Neuronal stem cell (in vitro differentiated cells): ENCODE measurements at regions not wholly inside any gene's neighbourhood (a gene's known extent, or its start where the extent isn't known, plus 50 kb on each side); places are given as distances from the start of the nearest gene placed in this dataset.
"Not testable (repeated sequence)": the region's sequence is repeated elsewhere in the genome, so short reads cannot be mapped to it uniquely, and the experiment has no call there.

Source experiments
- DNase-seq: peaks from one replicate; pipeline ENCODE4 v3.0.0-alpha.2; 2013; ENCODE audit warnings: low spot score
- H2AFZ ChIP-seq: one replicate; pipeline ENCODE4 v1.6.1; 2013; ENCODE audit warnings: mild to moderate bottlenecking, low read length, inconsistent platforms
- H2AK5ac ChIP-seq: 2 replicates; pipeline ENCODE4 v1.6.1; 2013; ENCODE audit warnings: low read depth, mild to moderate bottlenecking, inconsistent platforms, low read length, moderate library complexity, mixed read lengths
- H2BK120ac ChIP-seq: 2 replicates; pipeline ENCODE4 v1.6.1; 2013; ENCODE audit warnings: low read depth, mild to moderate bottlenecking, inconsistent platforms, low read length, moderate library complexity, mixed read lengths
- H2BK12ac ChIP-seq: one replicate; pipeline ENCODE4 v1.6.1; 2013; ENCODE audit warnings: low read length, inconsistent platforms
- H2BK15ac ChIP-seq: 2 replicates; pipeline ENCODE4 v1.6.1; 2013; ENCODE audit warnings: mild to moderate bottlenecking, low read length, inconsistent platforms, mixed read lengths
- H2BK5ac ChIP-seq: one replicate; pipeline ENCODE4 v1.6.1; 2013; ENCODE audit warnings: inconsistent platforms, mild to moderate bottlenecking, low read length, moderate library complexity
- H3K14ac ChIP-seq: one replicate; pipeline ENCODE4 v1.6.1; 2013; ENCODE audit warnings: low read length, inconsistent platforms
- H3K18ac ChIP-seq: 2 replicates; pipeline ENCODE4 v1.6.1; 2013; ENCODE audit warnings: low read length, inconsistent platforms
- H3K23ac ChIP-seq: 2 replicates; pipeline ENCODE4 v1.6.1; 2013; ENCODE audit warnings: low read depth, mild to moderate bottlenecking, mixed read lengths, low read length, inconsistent platforms; ENCODE audit not compliant: poor library complexity
- H3K27ac ChIP-seq: replicated peaks from 3 replicates; pipeline ENCODE4 v1.5.1; 2013; ENCODE audit warnings: low read length, inconsistent platforms
- H3K27me3 ChIP-seq, 3 experiments: 2 replicates each; pipeline ENCODE4 v1.6.1; 2013; ENCODE audit warnings: low read length in 3 of 3, mild to moderate bottlenecking in 2 of 3, inconsistent platforms in 1 of 3, low read depth in 1 of 3, mixed read lengths in 1 of 3, moderate library complexity in 1 of 3; ENCODE audit not compliant: control insufficient read depth in 3 of 3, insufficient read depth in 3 of 3
- H3K36me3 ChIP-seq, 2 donors: replicated peaks in 1 of 2; 2 replicates each; pipeline ENCODE4 v1.6.1; 2013; ENCODE audit warnings: low read length in 2 of 2; ENCODE audit not compliant: control insufficient read depth in 2 of 2, insufficient read depth in 2 of 2
- H3K4ac ChIP-seq: 2 replicates; pipeline ENCODE4 v1.6.1; 2013; ENCODE audit warnings: inconsistent platforms, mild to moderate bottlenecking, low read length, moderate library complexity
- H3K4me1 ChIP-seq, 2 donors: 1 replicate in 1 of 2; 2 replicates in 1 of 2; pipeline ENCODE4 v1.6.1; 2013; ENCODE audit warnings: low read length in 2 of 2, low read depth in 1 of 2; ENCODE audit not compliant: control insufficient read depth in 2 of 2, insufficient read depth in 1 of 2
- H3K4me2 ChIP-seq: one replicate; pipeline ENCODE4 v1.6.1; 2013; ENCODE audit warnings: mild to moderate bottlenecking, low read length, inconsistent platforms; ENCODE audit not compliant: insufficient read depth, poor library complexity, severe bottlenecking
- H3K4me3 ChIP-seq, 2 donors: 2 replicates each; pipeline ENCODE4 v1.5.1; 2013; ENCODE audit warnings: low read length in 2 of 2, mild to moderate bottlenecking in 2 of 2, inconsistent platforms in 1 of 2, moderate library complexity in 1 of 2
- H3K79me1 ChIP-seq: one replicate; pipeline ENCODE4 v1.6.1; 2013; ENCODE audit warnings: low read depth, mild to moderate bottlenecking, inconsistent platforms, low read length, moderate library complexity
- H3K9ac ChIP-seq: one replicate; pipeline ENCODE4 v1.6.1; 2013; ENCODE audit warnings: mild to moderate bottlenecking, low read depth, low read length, inconsistent platforms; ENCODE audit not compliant: poor library complexity
- H3K9me3 ChIP-seq, 2 donors: replicated peaks in 1 of 2; 2 replicates each; pipeline versions ENCODE3 to v1.6.1; 2013; ENCODE audit warnings: low read length in 2 of 2, mild to moderate bottlenecking in 2 of 2, inconsistent platforms in 1 of 2, low read depth in 1 of 2, mixed read lengths in 1 of 2, moderate library complexity in 1 of 2; ENCODE audit not compliant: control insufficient read depth in 2 of 2, insufficient read depth in 1 of 2
- H4K8ac ChIP-seq: one replicate; pipeline ENCODE4 v1.6.1; 2013; ENCODE audit warnings: low read depth, mild to moderate bottlenecking, inconsistent platforms, low read length, moderate library complexity
- H4K91ac ChIP-seq: one replicate; pipeline ENCODE4 v1.6.1; 2013; ENCODE audit warnings: low read length, low read depth, mild to moderate bottlenecking, inconsistent platforms; ENCODE audit not compliant: poor library complexity
- WGBS, 2 donors: extraction: QIAGEN DNeasy Blood & Tissue Kit; methylation state at CpG; one replicate each; pipeline ENCODE4 v1.1.7; 2013; ENCODE audit warnings: missing lambda C conversion rate in 2 of 2, mixed read lengths in 1 of 2; ENCODE audit not compliant: insufficient read length in 2 of 2, insufficient replicate concordance in 1 of 2; ENCODE audit errors: extremely low coverage in 2 of 2; 5-methylcytosine and 5-hydroxymethylcytosine counted together

DNA sequence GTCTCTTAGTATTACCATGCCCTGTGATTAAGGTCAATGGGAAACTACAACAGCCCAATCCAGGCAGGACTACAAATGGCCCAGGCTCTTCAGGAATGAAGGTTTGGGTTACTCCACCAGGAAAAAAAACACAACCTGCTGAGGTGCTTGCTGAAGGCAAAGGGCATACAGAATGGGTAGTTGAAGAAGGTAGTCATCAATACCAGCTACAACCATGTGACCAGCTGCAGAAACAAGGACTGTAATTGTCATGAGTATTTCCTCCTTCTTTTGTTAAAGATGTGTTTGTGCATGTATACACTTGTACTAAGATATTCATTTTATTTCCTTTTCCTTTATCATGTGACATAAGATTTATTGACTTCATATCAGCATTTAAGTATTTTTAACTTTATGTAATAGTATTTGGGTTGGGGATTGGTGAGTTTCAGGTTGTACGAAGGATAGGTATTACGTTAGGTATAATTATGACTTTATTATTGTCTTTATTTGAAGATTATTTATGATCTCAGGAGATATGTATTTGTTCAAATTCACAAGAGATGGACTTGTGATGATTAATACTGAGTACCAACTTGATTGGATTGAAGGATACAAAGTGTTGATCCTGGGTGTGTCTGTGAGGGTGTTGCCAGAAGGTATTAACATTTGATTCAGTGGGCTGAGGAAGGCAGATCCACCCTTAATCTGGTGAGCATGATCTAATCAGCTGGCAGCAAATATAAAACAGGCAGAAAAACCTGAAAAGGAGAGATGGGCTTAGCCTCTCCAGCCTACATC, 256.0 kb upstream of the ATXN7L3B start:
- not testable (repeated sequence) for H3K36me3 ChIP-seq, H4K8ac ChIP-seq, H2BK120ac ChIP-seq, H3K4ac ChIP-seq, H3K9ac ChIP-seq, H3K4me2 ChIP-seq, H3K4me3 ChIP-seq, H3K4me1 ChIP-seq, H2BK5ac ChIP-seq, H2BK12ac ChIP-seq, H3K23ac ChIP-seq, H2AK5ac ChIP-seq, H3K79me1 ChIP-seq, DNase-seq, H3K14ac ChIP-seq, H4K91ac ChIP-seq, H3K27ac ChIP-seq, H3K18ac ChIP-seq, H3K27me3 ChIP-seq, H3K9me3 ChIP-seq, H2BK15ac ChIP-seq, H2AFZ ChIP-seq
- WGBS, 2 donors: 100% methylated on average over 2 of the region's 2 CpGs

- Histone ChIP-seq H4K91ac (no peak overlapping the region), H2BK5ac (no peak overlapping the region), H3K18ac (no peak overlapping the region), H3K14ac (no peak overlapping the region), H2BK120ac (no peak overlapping the region), H3K23ac (no peak overlapping the region), H3K9me3 (no peaks in the 10 kb centered on the region), H2AK5ac (no peak overlapping the region), H2AFZ (no peak overlapping the region), H2BK12ac (no peak overlapping the region), H3K27me3 (no peaks in the 10 kb centered on the region), H4K8ac (no peak overlapping the region), H3K4ac (no peak overlapping the region), H3K4me3 (no peak overlapping the region), H3K4me1 (no peaks in the 10 kb centered on the region), H3K4me2 (no peak overlapping the region), H3K27ac (no peak overlapping the region), H3K79me1 (no peaks in the 10 kb centered on the region), H3K36me3 (no peaks in the 10 kb centered on the region), H3K9ac (no peak overlapping the region), H2BK15ac (no peak overlapping the region)
- no CpG with 5 or more reads among the region's 4 CpGs for WGBS, 2 donors
- no peak for DNase-seq
These were observed 254.0 kb upstream of the ATXN7L3B start for GRCh38 chr12:74283646-74284045.

DNA sequence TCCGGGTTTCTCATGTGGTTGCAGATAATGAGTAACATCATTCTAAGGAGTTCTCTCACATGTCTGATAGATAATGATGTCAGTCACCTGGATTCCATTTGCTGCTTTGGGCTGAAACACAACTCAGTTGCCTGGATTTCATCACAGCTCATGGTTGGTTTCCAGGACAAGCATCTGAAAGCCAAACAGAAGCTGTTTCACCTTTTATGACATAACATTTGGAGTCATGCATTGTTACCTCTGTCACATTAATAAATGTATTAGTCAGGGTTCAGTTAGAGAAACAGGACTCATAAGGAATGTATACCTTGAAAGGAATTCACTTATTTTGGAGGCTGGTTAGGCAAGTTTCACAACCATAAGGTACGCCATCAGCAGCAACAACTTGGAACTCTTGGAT, 251.9 kb upstream of the ATXN7L3B start:
- Histone ChIP-seq H2BK15ac (no peak overlapping the region), H3K9ac (no peak overlapping the region), H3K14ac (no peak overlapping the region), H3K18ac (no peak overlapping the region), H3K27ac (no peak overlapping the region), H3K4ac (no peak overlapping the region), H2BK120ac (no peak overlapping the region), H2AFZ (no peak overlapping the region), H3K4me2 (no peak overlapping the region), H2AK5ac (no peak overlapping the region), H3K79me1 (no peaks in the 10 kb centered on the region), H3K36me3 (no peaks in the 10 kb centered on the region), H3K4me1 (no peaks in the 10 kb centered on the region), H2BK5ac (no peak overlapping the region), H3K4me3 (no peak overlapping the region), H4K91ac (no peak overlapping the region), H2BK12ac (no peak overlapping the region), H4K8ac (no peak overlapping the region), H3K23ac (no peak overlapping the region), H3K27me3 (no peaks in the 10 kb centered on the region), H3K9me3 (no peaks in the 10 kb centered on the region)
- no CpG with 5 or more reads among the region's 2 CpGs for WGBS, 2 donors
- no peak for DNase-seq

GRCh38 chr12:74286254-74286653, 251.4 kb upstream of the ATXN7L3B start:
- no peak overlapping the region for H2BK5ac ChIP-seq
- no peak for DNase-seq
- no peak overlapping the region for H2BK15ac ChIP-seq
- H3K36me3 ChIP-seq: no peaks in the 10 kb centered on the region
- H2AK5ac ChIP-seq: no peak overlapping the region
- no peak overlapping the region for H3K23ac ChIP-seq
- no peak overlapping the region for H3K4me2 ChIP-seq
- no peak overlapping the region for H2BK12ac ChIP-seq
- H4K8ac ChIP-seq: no peak overlapping the region
- H3K4me1 ChIP-seq: no peaks in the 10 kb centered on the region
- no peak overlapping the region for H3K9ac ChIP-seq
- H4K91ac ChIP-seq: no peak overlapping the region
- H3K14ac ChIP-seq: no peak overlapping the region
- no peak overlapping the region for H3K4me3 ChIP-seq
- no peak overlapping the region for H3K27ac ChIP-seq
- H3K4ac ChIP-seq: no peak overlapping the region
- no CpG with 5 or more reads among the region's 1 CpG for WGBS, 2 donors
- H3K79me1 ChIP-seq: no peaks in the 10 kb centered on the region
- no peak overlapping the region for H2BK120ac ChIP-seq
- H2AFZ ChIP-seq: no peak overlapping the region
- H3K9me3 ChIP-seq: no peaks in the 10 kb centered on the region
- no peak overlapping the region for H3K18ac ChIP-seq
- H3K27me3 ChIP-seq: no peaks in the 10 kb centered on the region
